ENCODE measurements at regions not wholly inside any gene's neighbourhood (a gene's known extent, or its start where the extent isn't known, plus 50 kb on each side); places are given as distances from the start of the nearest gene placed in this dataset.
"Not testable (repeated sequence)": the region's sequence is repeated elsewhere in the genome, so short reads cannot be mapped to it uniquely, and the experiment has no call there.

GRCh38 chr2:16203691-16204090 is 263.3 kb downstream of the MYCN start:
- no peak for DNase-seq (ENCODE audit: low read depth in 3 of 3)

- DNase-seq (ENCODE audit: low read depth in 3 of 3) = no peak
Observed at GRCh38 chr2:16203069-16203468, 262.7 kb downstream of the MYCN start.

- DNase-seq (ENCODE audit: low read depth in 3 of 3) = no peak
Observed at GRCh38 chr2:16202266-16203020, 262.1 kb downstream of the MYCN start.

GRCh38 chr2:16201848-16202247 is 261.5 kb downstream of the MYCN start:
- DNase-seq (ENCODE audit: low read depth in 3 of 3) = no peak

- no peak for DNase-seq (ENCODE audit: low read depth in 3 of 3)
Observed at GRCh38 chr2:16200554-16201193, 260.3 kb downstream of the MYCN start.

GRCh38 chr2:16199882-16200553 is 259.7 kb downstream of the MYCN start:
- DNase-seq (ENCODE audit: low read depth in 3 of 3) = no peak

- DNase-seq (ENCODE audit: low read depth in 3 of 3) = not testable (repeated sequence)
Observed at GRCh38 chr2:16199241-16199640, 258.9 kb downstream of the MYCN start.

- no peak for DNase-seq (ENCODE audit: low read depth in 3 of 3)
Observed at GRCh38 chr2:16198166-16198912, 258.0 kb downstream of the MYCN start.

GRCh38 chr2:16197504-16198147 is 257.3 kb downstream of the MYCN start:
- no peak for DNase-seq (ENCODE audit: low read depth in 3 of 3)

GRCh38 chr2:16196687-16197503 is 256.5 kb downstream of the MYCN start:
- DNase-seq (ENCODE audit: low read depth in 3 of 3) = no peak

GRCh38 chr2:16195681-16196070 is 255.3 kb downstream of the MYCN start:
- DNase-seq (ENCODE audit: low read depth in 3 of 3) = no peak

GRCh38 chr2:16194931-16195680 is 254.8 kb downstream of the MYCN start:
- DNase-seq (ENCODE audit: low read depth in 3 of 3) = no peak

- no peak for DNase-seq (ENCODE audit: low read depth in 3 of 3)
Observed at GRCh38 chr2:16194530-16194929, 254.2 kb downstream of the MYCN start.

GRCh38 chr2:16194096-16194390 is 253.7 kb downstream of the MYCN start:
- no peak for DNase-seq (ENCODE audit: low read depth in 3 of 3)

- DNase-seq (ENCODE audit: low read depth in 3 of 3) = no peak
Observed at GRCh38 chr2:16192416-16193216, 252.3 kb downstream of the MYCN start.

GRCh38 chr2:16191431-16192200 is 251.3 kb downstream of the MYCN start:
- no peak for DNase-seq (ENCODE audit: low read depth in 3 of 3)

GRCh38 chr2:16190446-16191270 is 250.3 kb downstream of the MYCN start:
- DNase-seq (ENCODE audit: low read depth in 3 of 3) = no peak

GRCh38 chr2:16189836-16190160 is 249.4 kb downstream of the MYCN start:
- no peak for DNase-seq (ENCODE audit: low read depth in 3 of 3)

All from stimulated activated CD4-positive, alpha-beta T cell treated with anti-CD3 and anti-CD28 coated beads, TNF-alpha, amount 100 ng/mL, for 4 hours (primary cell).